ENCODE measurements at regions not wholly inside any gene's neighbourhood (a gene's known extent, or its start where the extent isn't known, plus 50 kb on each side); places are given as distances from the start of the nearest gene placed in this dataset.

DNA sequence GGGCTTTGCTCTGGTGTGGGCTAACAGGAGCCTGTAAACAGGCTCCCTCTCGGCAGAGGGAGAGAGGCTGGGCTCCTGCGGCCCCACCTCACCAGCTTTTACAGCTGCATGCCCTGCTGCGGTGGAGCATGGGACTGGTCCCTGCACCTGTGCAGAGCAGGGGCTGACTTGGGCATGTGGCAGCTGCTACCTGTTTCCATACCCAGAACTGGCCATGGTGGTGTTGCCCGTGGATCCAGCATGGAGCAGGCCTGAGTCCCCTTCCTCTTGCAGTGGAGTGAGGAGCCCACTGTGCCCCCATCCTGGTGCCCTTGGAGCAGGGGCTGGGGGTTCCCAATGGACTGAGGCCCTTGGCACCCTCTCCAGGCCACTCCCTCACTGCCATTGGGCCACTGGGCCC, 91.9 kb upstream of the MGMT start:
- TF ChIP-seq, protein P1, sequence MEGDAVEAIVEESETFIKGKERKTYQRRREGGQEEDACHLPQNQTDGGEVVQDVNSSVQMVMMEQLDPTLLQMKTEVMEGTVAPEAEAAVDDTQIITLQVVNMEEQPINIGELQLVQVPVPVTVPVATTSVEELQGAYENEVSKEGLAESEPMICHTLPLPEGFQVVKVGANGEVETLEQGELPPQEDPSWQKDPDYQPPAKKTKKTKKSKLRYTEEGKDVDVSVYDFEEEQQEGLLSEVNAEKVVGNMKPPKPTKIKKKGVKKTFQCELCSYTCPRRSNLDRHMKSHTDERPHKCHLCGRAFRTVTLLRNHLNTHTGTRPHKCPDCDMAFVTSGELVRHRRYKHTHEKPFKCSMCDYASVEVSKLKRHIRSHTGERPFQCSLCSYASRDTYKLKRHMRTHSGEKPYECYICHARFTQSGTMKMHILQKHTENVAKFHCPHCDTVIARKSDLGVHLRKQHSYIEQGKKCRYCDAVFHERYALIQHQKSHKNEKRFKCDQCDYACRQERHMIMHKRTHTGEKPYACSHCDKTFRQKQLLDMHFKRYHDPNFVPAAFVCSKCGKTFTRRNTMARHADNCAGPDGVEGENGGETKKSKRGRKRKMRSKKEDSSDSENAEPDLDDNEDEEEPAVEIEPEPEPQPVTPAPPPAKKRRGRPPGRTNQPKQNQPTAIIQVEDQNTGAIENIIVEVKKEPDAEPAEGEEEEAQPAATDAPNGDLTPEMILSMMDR (IDR thresholded peaks at IDR 0.05; ENCODE audit: extremely low read depth, missing control alignments), result no peak
- no peak for DNase-seq (ENCODE audit: low spot score)

DNA sequence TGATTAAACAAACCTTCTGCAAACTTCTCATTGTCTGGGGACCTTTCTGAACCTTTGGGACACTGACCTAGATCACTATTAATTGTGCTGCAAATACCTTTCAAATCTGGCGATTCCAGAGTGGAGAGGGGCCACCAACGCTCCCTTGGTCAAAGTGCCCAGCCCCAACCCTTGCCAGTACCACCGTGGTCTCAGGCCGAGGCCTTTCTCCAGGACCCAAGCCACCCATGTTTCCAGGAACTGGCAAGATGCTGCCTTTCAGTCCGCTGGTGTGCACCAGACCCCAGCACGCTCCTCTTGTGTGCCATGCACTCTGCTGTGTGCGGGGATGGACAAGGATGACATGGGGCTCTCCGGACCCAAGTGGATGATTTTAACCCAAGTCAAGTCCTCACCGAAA, 91.1 kb upstream of the MGMT start:
- DNase-seq (ENCODE audit: low spot score), result no peak
- TF ChIP-seq, protein P1 (IDR thresholded peaks at IDR 0.05; ENCODE audit: extremely low read depth, missing control alignments), result no peak

DNA sequence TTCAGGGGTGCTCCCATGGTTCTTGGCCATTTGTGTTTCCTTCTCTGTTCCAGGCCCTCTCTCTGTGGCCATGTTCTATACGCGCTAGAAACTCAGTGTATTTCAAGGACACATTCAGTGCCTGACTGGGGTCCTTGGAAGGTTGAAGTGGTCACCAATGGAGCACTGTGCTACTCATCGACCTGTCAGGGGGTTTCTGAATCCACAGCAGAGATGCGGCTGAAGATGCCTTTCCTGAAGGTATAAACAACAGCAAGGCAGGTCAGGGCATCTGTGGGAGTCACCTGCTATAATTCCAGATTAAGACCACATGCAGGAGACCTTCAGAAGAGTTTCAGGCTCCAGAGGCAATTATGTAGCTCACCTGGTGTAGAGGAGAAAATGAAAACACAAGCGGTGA, 86.8 kb upstream of the MGMT start:
- TF ChIP-seq, protein P1 (IDR thresholded peaks at IDR 0.05; ENCODE audit: extremely low read depth, missing control alignments), result no peak
- DNase-seq (ENCODE audit: low spot score), result no peak

DNA sequence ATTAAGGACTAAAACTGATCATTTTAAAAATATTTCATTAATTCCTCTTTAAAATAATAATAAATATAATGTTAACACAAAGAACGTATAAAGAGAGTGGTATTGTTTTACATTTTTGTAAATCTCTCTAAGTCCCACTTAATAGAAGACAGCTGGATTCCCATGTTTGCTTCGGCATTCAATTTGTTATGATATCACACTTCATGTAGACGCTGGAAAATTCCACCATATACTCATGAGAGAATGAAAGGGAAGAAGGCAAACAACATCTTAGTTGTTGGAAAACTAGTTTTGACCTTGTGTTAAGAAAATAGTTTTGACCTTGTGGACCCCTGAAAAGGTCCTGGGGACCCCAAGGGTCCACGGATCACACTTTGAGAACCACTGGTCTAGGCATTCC, 85.3 kb upstream of the MGMT start:
- TF ChIP-seq, protein P1 (IDR thresholded peaks at IDR 0.05; ENCODE audit: extremely low read depth, missing control alignments), result no peak
- DNase-seq (ENCODE audit: low spot score), result no peak

DNA sequence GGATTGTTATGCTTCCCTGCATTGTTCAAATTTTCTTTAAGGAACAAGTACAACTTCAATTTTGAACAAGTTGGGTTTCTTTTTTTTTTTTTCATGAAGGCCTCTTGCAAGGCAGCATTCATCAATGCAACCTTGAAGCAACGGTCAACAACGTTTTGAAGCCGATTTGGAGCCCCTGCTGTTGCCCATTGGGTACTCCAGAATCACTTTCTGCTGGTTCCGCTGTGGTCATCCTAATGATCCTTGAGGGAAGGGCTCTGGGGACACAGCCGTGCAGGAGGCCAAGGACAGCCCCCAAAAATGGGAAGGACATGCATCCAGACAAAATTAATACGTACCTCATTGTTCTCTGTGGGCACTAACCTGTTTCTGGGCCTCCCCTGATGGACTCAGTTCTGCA, 84.6 kb upstream of the MGMT start:
- TF ChIP-seq, protein P1 (IDR thresholded peaks at IDR 0.05; ENCODE audit: extremely low read depth, missing control alignments), result no peak
- DNase-seq (ENCODE audit: low spot score), result no peak

DNA sequence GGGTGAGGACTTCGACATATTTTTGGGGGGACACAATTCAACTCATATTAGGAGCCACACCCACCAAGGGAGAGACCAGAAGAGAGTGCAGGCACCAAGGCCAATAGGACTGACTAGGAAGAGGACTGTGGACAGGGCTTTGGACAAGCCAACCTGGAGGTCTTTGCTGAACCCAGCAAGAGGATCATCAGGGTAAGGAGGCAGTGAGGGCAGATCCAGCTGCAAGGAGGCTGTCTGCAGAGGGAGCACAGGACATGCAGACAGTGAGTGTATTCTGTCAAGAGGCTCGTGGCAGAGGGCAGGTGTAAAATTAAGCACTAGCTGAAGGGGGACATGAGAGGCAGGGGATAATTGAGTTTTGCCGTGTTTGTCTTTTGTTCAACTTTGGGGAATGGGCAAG, 83.4 kb upstream of the MGMT start:
- DNase-seq (ENCODE audit: low spot score), result no peak
- TF ChIP-seq, protein P1 (IDR thresholded peaks at IDR 0.05; ENCODE audit: extremely low read depth, missing control alignments), result no peak

DNA sequence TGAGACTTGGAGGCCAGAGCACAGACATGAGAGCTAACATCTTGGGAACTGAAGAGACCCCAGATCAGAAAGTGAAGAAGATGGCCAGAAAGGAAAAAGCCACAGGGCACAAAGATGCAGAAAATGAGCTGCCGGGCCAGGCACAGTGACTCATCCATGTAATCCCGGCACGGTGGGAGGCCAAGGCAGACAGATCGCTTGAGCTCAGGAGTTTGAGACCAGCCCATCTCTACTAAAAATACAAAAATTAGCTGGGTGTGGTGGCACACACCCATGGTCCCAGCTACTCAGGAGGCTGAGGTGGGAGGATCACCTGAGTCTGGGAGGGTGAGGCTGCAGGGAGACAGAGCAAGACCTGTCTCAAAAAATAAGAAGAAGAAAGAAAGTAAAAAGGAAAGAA, 81.4 kb upstream of the MGMT start:
- no peak for DNase-seq (ENCODE audit: low spot score)
- TF ChIP-seq, protein P1 (IDR thresholded peaks at IDR 0.05; ENCODE audit: extremely low read depth, missing control alignments), result no peak
